GM23248 (cell line): ENCODE measurements at regions not wholly inside any gene's neighbourhood (a gene's known extent, or its start where the extent isn't known, plus 50 kb on each side); places are given as distances from the start of the nearest gene placed in this dataset.

Source experiments
- DNase-seq: peaks from one replicate; pipeline ENCODE4 v3.0.0-alpha.2; 2015
- H2AFZ ChIP-seq: fragments of 200-600 bp; sonication (generic); 2 replicates; pipeline ENCODE4 v1.6.1; 2016; ENCODE audit warnings: antibody characterized with exemption
- H3F3A ChIP-seq: fragments of 200-600 bp; sonication (generic); 2 replicates; pipeline ENCODE4 v1.6.1; 2016; ENCODE audit warnings: mild to moderate bottlenecking, antibody characterized with exemption, mixed run types; ENCODE audit not compliant: insufficient read depth
- H3K27ac ChIP-seq: fragments of 200-600 bp; sonication (generic); 2 replicates; pipeline ENCODE4 v1.5.1; 2016; ENCODE audit warnings: mild to moderate bottlenecking
- H3K27me3 ChIP-seq: fragments of 200-600 bp; sonication (generic); replicated peaks from 2 replicates; pipeline ENCODE4 v1.6.1; 2016; ENCODE audit warnings: mild to moderate bottlenecking; ENCODE audit not compliant: insufficient read depth
- H3K36me3 ChIP-seq: fragments of 200-600 bp; sonication (generic); 2 replicates; pipeline ENCODE4 v1.6.1; 2016; ENCODE audit warnings: low read depth, mild to moderate bottlenecking
- H3K4me1 ChIP-seq: fragments of 200-600 bp; sonication (generic); 2 replicates; pipeline ENCODE4 v1.6.1; 2016; ENCODE audit warnings: mild to moderate bottlenecking; ENCODE audit not compliant: insufficient read depth
- H3K4me2 ChIP-seq: fragments of 200-600 bp; sonication (generic); one replicate; pipeline ENCODE4 v1.6.1; 2016; ENCODE audit warnings: mild to moderate bottlenecking; ENCODE audit not compliant: unreplicated experiment
- H3K4me3 ChIP-seq: fragments of 200-600 bp; sonication (generic); 2 replicates; pipeline ENCODE4 v1.5.1; 2016; ENCODE audit warnings: mild to moderate bottlenecking
- H3K79me2 ChIP-seq: fragments of 200-600 bp; sonication (generic); 2 replicates; pipeline ENCODE4 v1.6.1; 2016; ENCODE audit warnings: mild to moderate bottlenecking; ENCODE audit not compliant: insufficient read depth
- H3K9ac ChIP-seq: fragments of 200-600 bp; sonication (generic); 2 replicates; pipeline ENCODE4 v1.6.1; 2016; ENCODE audit warnings: mild to moderate bottlenecking
- H3K9me2 ChIP-seq: fragments of 200-600 bp; sonication (generic); 2 replicates; pipeline ENCODE4 v1.6.1; 2016; ENCODE audit warnings: mixed run types, mild to moderate bottlenecking, moderate library complexity; ENCODE audit not compliant: insufficient read depth
- H3K9me3 ChIP-seq: fragments of 200-600 bp; sonication (generic); one replicate; pipeline ENCODE4 v1.6.1; 2017; ENCODE audit warnings: low read depth
- H4K20me1 ChIP-seq: fragments of 200-600 bp; sonication (generic); 2 replicates; pipeline ENCODE4 v1.6.0; 2016; ENCODE audit not compliant: insufficient read depth
- EZH2 ChIP-seq: fragments of 200-600 bp; sonication (generic); IDR thresholded peaks from 2 replicates; pipeline ENCODE4 v1.6.1; 2018; ENCODE audit warnings: antibody characterized with exemption, mild to moderate bottlenecking; ENCODE audit not compliant: insufficient read depth, poor library complexity, severe bottlenecking
- EZH2phosphoT487 ChIP-seq: fragments of 200-600 bp; sonication (generic); IDR thresholded peaks from 2 replicates; pipeline ENCODE4 v1.6.1; 2018; ENCODE audit warnings: antibody characterized with exemption, moderate library complexity, mild to moderate bottlenecking, low read depth; ENCODE audit not compliant: insufficient read depth
- WGBS, 2 experiments: methylation state at CpG; one replicate each; pipeline ENCODE4 v1.1.6; 2015 to 2017; ENCODE audit warnings: low lambda C conversion rate in 2 of 2, low coverage in 1 of 2; ENCODE audit errors: missing lambda C conversion rate in 2 of 2; 5-methylcytosine and 5-hydroxymethylcytosine counted together
- in situ Hi-C: fragments of 300-500 bp; cut with MboI; formaldehyde crosslinking; loops from 2 replicates; pipeline ENCODE4 v1.15.0; 2020

- Histone ChIP-seq H3F3A (no peaks in the 10 kb centered on the region), H3K79me2 (no peaks in the 10 kb centered on the region), H3K4me2 (no peak overlapping the region), H3K9me3 (no peaks in the 10 kb centered on the region), H3K4me3 (no peak overlapping the region), H3K27ac (no peak overlapping the region), H2AFZ (no peak overlapping the region), H3K36me3 (no peaks in the 10 kb centered on the region), H4K20me1 (no peaks in the 10 kb centered on the region), H3K9me2 (no peaks in the 10 kb centered on the region), H3K4me1 (no peaks in the 10 kb centered on the region), H3K27me3 (peaks cover 4% of the 10 kb centered on the region; the same call in 1 of the 2 replicates), H3K9ac (no peak overlapping the region)
- in situ Hi-C loops, result no loop called here
- 41 to 44% methylated on average over 2 of the region's 2 CpGs for WGBS, 2 experiments
- TF ChIP-seq EZH2phosphoT487 (no peak), EZH2 (no peak)
- no peak for DNase-seq
Observed at GRCh38 chr2:163465440-163465839, 270.4 kb downstream of the FIGN start.

- no peak overlapping the region for H3K4me2 ChIP-seq
- H3K79me2 ChIP-seq, result no peaks in the 10 kb centered on the region
- no peak overlapping the region for H3K27ac ChIP-seq
- in situ Hi-C loops, result no loop called here
- TF ChIP-seq EZH2, result no peak
- no peak for TF ChIP-seq EZH2phosphoT487
- no peaks in the 10 kb centered on the region for H3F3A ChIP-seq
- no peaks in the 10 kb centered on the region for H3K36me3 ChIP-seq
- H3K27me3 ChIP-seq, result no peaks in the 10 kb centered on the region; the same call in 1 of the 2 replicates
- no peak overlapping the region for H2AFZ ChIP-seq
- no peak overlapping the region for H3K4me3 ChIP-seq
- no peaks in the 10 kb centered on the region for H3K9me2 ChIP-seq
- no peaks in the 10 kb centered on the region for H3K9me3 ChIP-seq
- no peak overlapping the region for H3K9ac ChIP-seq
- no peaks in the 10 kb centered on the region for H3K4me1 ChIP-seq
- no peak for DNase-seq
- 88% methylated on average over 3 of the region's 3 CpGs for whole genome bisulfite sequencing, 2 experiments
- no peaks in the 10 kb centered on the region for H4K20me1 ChIP-seq
Observed at GRCh38 chr2:163463411-163463810, 272.4 kb downstream of the FIGN start.

- H3K4me2 ChIP-seq, result no peak overlapping the region
- H3K9ac ChIP-seq, result no peak overlapping the region
- no peak overlapping the region for H3K4me3 ChIP-seq
- H3K27ac ChIP-seq, result no peak overlapping the region
- H4K20me1 ChIP-seq, result no peaks in the 10 kb centered on the region
- TF ChIP-seq EZH2phosphoT487 (no peak), EZH2 (no peak)
- no peaks in the 10 kb centered on the region for H3K79me2 ChIP-seq
- no peaks in the 10 kb centered on the region for H3F3A ChIP-seq
- H3K27me3 ChIP-seq, result no peaks in the 10 kb centered on the region; the same call in 1 of the 2 replicates
- in situ Hi-C loops, result no loop called here
- H3K36me3 ChIP-seq, result no peaks in the 10 kb centered on the region
- no peaks in the 10 kb centered on the region for H3K4me1 ChIP-seq
- no peak overlapping the region for H2AFZ ChIP-seq
- H3K9me3 ChIP-seq, result no peaks in the 10 kb centered on the region
- no peaks in the 10 kb centered on the region for H3K9me2 ChIP-seq
- no peak for DNase-seq
- 81 to 82% methylated on average over 5 of the region's 5 CpGs for WGBS, 2 experiments
Observed at GRCh38 chr2:163462993-163463392, 272.8 kb downstream of the FIGN start.

- H3K9ac ChIP-seq, result no peak overlapping the region
- no peak overlapping the region for H2AFZ ChIP-seq
- WGBS, 2 experiments, result 84 to 89% methylated on average over 9 of the region's 9 CpGs
- TF ChIP-seq EZH2phosphoT487, result no peak
- TF ChIP-seq EZH2, result no peak
- H3K36me3 ChIP-seq, result no peaks in the 10 kb centered on the region
- H3K27ac ChIP-seq, result no peak overlapping the region
- no peaks in the 10 kb centered on the region for H3K9me2 ChIP-seq
- DNase-seq, result no peak
- in situ Hi-C loops, result no loop called here
- no peaks in the 10 kb centered on the region for H3K27me3 ChIP-seq
- H4K20me1 ChIP-seq, result no peaks in the 10 kb centered on the region
- H3F3A ChIP-seq, result no peaks in the 10 kb centered on the region
- H3K9me3 ChIP-seq, result no peaks in the 10 kb centered on the region
- no peaks in the 10 kb centered on the region for H3K4me1 ChIP-seq
- no peaks in the 10 kb centered on the region for H3K79me2 ChIP-seq
- no peak overlapping the region for H3K4me3 ChIP-seq
- no peak overlapping the region for H3K4me2 ChIP-seq
Observed at GRCh38 chr2:163459986-163460385, 275.8 kb downstream of the FIGN start.
